ENCODE measurements at regions not wholly inside any gene's neighbourhood (a gene's known extent, or its start where the extent isn't known, plus 50 kb on each side); places are given as distances from the start of the nearest gene placed in this dataset.
"Not testable (repeated sequence)": the region's sequence is repeated elsewhere in the genome, so short reads cannot be mapped to it uniquely, and the experiment has no call there.

DNA sequence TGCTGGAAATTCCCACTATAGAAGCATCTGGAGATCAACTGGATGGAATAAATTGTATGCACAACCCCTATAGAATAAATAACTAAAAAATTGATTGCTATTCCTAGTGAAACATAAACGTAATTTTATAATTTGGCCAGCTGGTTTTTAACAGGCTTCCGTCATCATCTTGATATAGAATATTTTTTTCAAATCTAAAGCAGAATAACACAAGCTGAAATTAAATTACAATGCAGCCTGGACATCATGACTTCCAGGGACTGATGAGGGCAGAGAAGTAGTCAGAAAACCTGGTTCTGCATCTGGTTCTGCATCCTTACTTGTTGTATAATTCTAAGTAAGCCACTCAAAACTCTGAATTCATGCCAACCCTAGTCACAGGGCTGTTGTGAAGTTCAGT is 146.1 kb downstream of the MEX3B start:
- DNase-seq (ENCODE audit: low read depth), result no peak

DNA sequence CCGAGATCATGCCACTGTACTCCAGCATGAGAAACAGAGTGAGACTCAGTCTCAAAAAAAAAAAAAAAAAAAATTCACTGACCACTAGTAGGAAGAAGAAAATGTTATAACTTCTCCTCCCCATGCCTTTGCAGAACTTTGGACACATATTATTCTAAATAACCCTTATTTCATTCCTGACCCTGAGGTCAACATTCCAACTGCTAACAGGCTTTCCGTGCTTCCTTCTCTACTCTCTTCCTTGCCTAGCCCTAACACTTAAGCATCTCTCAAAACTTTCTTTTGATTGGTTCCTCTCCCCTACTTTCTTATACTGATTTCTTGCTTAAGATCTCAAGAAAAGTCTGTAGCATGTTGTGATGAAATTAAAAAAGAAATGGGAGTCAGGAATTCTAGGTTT is 146.8 kb downstream of the MEX3B start:
- DNase-seq (ENCODE audit: low read depth), result no peak

DNA sequence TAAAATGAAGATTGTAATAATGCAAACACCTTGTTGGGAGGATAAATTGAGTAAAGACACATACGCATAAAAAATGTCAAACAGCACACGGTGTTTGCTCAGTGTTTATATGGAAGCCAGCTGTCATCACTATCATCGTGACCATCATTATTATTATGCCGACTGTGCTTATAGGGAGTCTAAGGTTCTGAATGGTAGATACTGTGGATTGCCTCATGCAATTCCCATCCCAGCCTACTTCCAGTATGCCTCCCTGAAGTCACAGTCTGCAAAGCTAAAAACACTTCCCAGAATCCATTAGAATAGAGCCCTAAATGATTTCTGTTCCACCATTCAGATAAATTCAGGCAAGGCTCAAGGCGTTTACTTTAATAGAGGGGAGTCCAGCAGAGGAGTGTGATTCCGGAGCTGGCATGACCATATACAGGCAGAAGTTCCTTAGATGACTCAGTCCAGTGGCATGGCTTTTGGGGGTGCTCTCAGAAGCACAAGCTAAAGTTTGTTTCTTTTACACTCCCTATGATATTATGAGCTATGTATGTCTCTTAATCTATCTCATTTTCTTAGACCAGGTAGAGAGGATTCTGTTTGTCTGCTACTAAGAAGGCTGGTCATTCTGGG is 148.7 kb downstream of the MEX3B start:
- DNase-seq (ENCODE audit: low read depth), result peak; percentile 62

DNA sequence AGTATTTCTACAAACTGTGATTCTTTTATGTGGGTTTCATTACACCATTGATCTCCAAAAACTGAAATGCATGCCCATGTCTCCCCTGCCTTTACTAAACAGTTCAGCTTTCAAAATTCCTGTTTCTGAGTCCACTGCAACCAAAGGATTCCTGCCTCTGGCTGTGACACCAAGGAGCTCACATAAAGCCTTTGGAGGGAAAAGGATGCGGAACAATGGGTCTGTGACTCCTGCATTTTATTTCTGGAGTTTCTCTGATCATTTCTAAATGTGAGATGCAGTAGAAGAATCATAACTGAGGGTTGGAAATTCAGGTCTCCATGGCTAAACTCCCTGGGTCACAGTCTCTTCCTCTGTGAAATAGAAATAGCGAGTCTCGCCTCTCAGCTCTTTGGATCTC is 149.5 kb downstream of the MEX3B start:
- DNase-seq (ENCODE audit: low read depth), result no peak

DNA sequence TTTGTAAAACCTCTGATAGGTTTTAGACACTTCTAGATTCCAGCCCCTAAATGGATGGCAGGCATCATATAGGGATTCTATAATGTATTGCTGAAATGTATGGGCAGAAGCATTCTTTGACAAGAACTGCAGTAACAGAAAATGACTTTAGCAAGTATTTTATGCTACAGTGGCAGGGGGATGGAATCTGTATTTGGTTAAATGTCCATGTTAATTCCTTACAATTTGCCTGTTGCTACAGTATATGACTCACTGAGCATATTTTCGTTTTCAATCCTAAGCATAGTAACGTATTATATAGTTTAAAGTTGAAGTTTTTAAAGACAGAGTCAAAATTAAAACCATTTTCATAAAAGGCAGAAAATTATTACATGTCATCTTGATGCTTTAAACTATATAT is 150.1 kb downstream of the MEX3B start:
- DNase-seq (ENCODE audit: low read depth), result no peak

DNA sequence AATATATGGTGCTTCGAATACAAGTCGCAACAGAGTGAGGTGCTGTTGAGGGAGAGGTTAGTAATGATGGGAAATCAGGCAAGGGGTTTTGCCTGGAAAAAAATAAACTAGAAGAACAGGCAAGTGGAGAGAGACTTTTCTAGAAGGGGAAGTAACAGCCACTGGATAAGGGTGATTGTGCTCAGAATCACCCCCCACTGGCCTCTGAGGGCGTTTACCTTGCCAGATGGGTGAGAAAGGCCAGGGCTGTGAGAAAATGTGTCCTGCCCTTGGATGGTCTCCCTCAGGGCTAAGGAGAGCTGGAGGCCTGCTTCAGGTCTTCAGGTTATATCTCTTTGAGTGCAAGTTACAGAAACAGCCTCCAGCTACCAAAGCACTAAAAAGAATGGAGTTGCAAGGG is 151.8 kb downstream of the MEX3B start:
- no peak for DNase-seq (ENCODE audit: low read depth)

DNA sequence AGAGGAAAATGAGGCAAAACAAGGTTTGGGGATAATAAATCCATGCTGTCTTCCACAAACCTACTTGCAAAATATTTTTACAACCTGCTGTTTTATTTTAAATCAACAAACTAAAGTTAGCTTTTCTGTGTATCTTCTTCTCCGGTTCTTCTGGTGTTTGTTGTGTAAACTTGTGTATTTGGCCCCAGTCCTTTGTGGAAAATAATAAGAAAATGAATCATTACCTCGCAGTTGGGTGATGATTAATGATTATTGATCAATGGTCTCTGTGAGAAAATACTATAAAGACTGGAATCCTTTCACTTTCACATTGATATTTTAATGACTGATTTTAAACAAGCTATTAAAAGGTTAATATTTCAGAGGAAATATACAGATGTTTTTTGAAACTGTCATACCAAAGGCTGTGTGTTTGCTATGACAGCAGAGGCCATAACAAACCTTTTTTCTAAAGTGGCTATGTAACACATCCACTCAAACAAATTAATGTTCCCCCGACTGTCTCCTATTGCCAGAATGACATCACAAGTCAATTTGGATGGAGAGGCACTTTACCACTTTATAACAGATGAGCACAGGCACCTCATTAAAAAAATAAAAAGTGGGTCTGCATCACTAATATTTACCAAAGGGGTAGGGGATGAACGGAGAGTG is 152.5 kb downstream of the MEX3B start:
- no peak for DNase-seq (ENCODE audit: low read depth)

DNA sequence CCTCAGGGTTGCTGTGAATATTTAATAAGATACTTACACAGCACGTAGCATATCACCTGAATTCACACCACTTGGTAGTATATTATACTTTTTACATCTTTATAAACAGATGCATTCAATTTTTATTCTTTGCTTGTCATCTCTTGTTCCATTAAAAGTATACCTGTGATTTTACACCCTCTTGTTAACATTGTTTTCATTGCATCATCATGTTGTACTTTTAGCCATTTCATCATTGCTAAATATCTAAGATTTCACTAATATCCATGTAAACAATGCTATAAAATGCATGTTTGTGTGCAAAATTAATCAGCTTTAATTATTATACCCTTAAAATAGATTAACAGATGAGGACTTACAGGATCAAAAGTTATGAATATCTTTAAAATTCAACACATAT is 155.3 kb downstream of the MEX3B start:
- DNase-seq (ENCODE audit: low read depth), result no peak

DNA sequence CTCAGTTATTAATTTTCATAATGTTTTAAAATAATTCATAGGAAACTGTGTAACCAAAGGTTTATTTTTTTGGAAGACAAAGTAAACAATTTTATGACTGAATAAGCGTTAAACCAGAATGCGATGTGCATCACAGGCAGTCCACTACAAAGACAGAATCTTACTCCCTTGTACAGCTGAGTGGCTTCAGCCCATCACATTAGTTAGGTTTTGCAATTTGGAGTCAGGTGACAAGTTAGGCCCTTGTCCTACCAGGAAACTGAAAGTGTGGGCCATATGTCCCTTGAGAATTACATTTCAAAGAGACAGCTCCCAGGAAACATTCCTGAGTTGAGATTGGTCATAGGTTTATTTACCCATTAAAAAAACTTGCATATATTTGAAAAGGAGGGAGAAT is 156.3 kb downstream of the MEX3B start:
- no peak for DNase-seq (ENCODE audit: low read depth)

DNA sequence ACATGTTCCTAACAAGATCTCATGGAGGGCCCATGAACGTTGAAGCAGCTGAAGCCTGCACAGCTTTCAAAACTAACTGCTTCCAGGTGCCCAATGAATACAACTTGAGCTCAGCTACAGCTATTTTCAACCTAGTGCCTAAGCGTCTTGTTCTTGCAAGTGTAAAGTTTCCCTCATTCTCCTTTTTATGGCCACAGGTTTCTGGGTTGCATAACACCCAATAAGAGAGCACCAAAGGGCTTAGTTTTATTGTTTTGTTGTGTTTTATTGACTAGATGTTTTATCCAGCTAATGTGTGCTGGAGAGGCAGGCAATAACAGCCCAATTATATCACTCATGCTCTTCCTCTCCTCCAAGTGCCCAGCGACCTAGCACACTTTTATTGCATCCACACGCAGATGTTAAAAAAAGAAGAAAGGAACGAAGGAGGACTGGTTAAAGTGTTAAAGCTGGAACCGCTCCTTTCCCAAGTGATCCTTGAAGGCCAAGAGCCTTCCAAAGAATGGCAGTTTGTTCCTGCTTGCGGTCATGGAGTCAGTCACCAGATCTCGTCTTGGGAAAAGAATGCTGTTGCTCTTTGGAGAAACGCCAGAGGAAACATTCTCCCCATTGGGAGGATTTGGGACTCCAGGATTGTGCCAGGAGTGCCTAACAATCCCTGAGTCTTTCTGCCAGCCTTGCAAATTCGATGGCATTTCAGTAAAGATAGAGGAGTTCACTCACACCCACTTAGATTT is 156.9 kb downstream of the MEX3B start:
- peak; percentile 7 for DNase-seq (ENCODE audit: low read depth)

DNA sequence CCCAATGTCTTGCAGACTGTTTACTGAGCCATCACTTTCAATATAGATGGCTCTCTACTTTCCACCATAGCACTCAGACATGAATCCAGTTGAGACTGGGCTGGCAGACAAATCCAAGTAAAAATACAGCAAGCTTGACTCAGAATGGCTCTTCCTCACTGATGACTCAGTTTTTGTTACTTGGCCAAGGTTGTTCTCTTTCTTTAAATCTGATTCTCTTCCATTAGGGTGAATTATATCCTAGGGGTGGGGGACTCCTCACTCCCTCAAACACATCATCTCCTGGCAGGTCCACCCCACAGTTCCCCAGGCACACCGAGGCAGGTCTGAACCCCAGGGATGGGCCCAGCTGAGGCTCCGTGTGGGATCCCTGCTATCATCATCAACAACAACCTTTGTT is 157.9 kb downstream of the MEX3B start:
- DNase-seq (ENCODE audit: low read depth), result peak; percentile 65

DNA sequence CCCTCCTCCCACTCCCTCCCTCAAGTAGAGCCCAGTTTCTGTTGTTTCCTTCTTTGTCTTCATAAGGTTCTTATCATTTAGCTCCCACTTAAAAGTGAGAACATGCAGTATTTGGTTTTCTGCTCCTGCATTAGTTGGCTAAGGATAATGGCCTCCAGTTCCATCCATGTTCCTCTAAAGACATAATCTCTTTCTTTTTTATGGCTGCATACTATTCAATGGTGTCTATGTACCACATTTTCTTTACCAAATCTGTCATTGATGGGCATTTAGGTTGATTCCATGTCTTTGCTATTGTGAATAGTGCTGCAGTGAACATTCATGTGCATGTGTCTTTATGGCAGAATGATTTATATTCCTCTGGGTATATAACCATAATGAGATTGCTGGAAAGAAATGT is 158.6 kb downstream of the MEX3B start:
- DNase-seq (ENCODE audit: low read depth), result not testable (repeated sequence)

DNA sequence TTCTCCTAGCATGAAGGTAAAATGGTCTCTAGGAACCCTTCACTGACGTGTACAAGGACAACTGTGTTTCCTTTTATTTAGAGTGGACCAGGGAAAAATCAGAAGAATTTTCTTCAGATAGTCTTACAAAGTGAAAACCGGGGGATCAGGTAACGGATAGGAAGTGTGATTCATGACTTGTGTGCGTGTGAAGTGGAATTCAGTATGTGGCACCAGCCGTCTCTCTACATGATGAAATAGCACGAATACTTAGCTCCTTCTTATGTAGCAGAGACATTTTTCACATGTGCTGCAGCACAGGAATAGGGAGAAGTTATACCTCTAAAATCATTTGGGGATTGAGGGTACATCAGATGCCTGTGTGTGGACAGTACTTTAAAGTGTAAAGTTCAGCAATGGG is 159.2 kb downstream of the MEX3B start:
- DNase-seq (ENCODE audit: low read depth), result peak; percentile 60

DNA sequence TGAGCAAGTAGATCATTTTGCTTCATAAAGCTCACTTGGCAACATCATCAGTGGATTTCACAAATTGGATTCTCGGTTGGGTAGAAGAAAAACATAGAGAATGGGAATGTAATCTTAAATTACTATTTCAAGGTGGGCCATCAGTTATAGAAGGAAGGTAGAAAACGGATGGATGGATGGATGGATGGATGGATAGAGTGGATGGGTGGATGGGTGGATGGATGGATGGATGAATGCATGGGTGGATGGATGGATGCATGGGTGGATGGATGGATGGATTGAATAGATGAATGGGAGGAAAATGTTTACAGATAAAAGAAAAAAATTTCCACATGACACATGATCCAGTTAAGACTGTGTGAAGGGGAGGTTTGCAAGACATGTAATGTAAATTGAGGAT is 159.7 kb downstream of the MEX3B start:
- no peak for DNase-seq (ENCODE audit: low read depth)

DNA sequence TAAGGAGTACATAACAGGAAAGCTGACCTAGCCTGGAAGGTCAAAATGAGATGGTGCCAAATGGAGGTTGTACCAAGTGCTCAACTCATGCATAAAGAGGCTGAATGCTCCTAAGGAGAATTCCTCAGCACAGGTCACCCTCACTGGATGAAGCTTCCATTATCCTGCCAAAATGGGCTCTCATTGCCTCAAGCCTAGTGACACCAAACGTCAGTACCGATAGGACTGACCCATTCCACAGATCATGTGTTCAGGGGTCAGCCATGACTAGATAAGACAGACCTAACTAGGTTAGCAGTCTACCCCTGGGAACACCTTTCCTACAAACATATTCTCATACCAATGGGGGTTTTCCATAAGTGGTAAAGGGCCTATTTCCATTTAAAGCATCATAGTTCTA is 160.7 kb downstream of the MEX3B start:
- DNase-seq (ENCODE audit: low read depth), result no peak

DNA sequence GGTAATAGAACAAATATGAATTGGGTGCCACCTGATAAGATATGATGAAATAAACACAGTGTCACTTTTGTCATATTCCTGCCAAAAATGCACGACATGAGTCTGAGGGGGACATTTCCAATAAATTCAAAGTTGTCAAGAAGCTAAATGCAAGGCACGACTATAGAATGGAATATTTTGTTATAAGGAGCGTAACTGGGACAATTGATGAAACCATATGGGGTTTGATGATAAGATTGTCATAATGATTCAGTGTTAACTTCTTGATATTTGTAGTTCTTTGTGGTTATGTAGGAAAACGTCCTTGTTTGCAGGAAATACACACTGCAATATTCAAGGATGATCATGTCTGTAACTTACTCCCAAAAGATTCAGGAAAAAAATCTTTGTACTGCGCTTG is 163.3 kb downstream of the MEX3B start:
- DNase-seq (ENCODE audit: low read depth), result no peak

DNA sequence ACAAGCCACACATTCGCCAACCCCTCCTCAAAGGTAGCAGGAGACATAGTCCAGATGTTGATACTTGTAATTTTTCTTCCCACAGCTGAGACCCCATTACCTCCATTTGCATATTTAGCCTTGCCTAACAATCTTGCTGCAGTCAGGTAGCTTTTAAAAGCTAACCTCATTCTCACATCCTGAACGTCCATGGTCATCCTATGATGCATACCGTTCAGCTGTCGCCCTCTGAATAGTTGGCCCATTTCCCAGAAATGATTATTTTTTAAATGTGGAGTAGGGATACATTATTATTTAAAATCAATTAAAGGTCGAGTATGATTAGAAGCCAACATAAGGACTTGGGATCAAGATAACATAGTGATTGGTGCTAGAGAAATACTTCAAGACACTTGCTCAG is 165.0 kb downstream of the MEX3B start:
- DNase-seq (ENCODE audit: low read depth), result peak; percentile 14

DNA sequence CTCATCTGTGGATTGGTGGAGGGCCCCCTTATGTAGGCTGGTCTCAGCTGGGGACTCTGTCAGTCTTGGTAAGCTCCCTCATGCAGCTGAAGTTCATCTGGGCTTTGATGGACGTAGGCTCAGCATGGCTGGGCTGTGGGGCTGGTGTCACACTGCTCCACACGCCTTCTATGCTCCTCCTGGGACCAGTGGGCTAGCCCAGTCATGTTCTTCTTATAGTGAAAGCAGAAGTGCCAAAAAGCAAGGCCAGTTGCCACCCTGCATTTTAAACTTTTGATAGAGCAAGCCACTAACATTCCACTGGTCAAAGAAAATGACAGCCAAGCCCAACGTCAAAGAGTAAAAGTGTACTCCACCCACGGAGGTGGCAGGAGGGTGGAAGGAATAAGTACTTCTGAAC is 165.5 kb downstream of the MEX3B start:
- no peak for DNase-seq (ENCODE audit: low read depth)

DNA sequence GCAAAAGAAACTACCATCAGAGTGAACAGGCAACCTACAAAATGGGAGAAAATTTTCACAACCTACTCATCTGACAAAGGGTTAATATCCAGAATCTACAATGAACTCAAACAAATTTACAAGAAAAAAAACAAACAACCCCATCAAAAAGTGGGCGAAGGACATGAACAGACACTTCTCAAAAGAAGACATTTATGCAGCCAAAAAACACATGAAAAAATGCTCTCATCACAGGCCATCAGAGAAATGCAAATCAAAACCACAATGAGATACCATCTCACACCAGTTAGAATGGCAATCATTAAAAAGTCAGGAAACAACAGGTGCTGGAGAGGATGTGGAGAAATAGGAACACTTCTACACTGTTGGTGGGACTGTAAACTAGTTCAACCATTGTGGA is 170.1 kb downstream of the MEX3B start:
- not testable (repeated sequence) for DNase-seq (ENCODE audit: low read depth)

DNA sequence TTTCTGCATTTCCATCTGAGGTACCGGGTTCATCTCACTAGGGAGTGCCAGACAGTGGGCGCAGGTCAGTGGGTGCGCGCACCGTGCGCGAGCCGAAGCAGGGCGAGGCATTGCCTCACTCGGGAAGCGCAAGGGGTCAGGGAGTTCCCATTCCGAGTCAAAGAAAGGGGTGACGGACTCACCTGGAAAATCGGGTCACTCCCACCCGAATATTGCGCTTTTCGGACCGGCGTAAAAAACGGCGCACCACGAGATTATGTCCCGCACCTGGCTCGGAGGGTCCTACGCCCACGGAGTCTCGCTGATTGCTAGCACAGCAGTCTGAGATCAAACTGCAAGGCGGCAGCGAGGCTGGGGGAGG is 175.1 kb downstream of the MEX3B start:
- not testable (repeated sequence) for DNase-seq (ENCODE audit: low read depth)

DNA sequence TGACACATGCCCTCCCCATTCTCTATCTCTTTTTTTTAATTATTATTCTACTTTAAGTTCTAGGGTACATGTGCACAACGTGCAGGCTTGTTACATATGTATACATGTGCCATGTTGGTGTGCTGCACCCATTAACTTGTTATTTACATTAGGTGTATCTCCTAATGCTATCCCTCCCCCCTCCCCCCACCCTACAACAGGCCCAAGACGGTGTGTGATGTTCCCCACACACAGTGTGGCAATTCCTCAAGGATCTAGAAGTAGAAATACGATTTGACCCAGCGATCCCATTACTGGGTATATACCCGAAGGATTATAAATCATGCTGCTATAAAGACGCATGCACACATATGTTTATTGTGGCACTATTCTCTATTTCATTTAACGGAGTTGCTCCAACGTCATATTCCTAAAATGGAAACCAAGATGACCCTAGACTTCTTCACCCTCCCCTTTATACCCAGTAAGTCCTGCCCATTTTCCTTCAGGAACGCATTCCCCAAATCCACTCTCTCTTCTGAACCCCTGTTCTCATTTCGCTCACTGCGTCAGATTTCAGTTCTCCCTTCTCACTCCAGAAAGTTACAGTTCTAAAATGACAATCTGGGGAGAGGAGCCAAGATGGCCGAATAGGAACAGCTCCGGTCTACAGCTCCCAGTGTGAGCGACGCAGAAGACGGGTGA is 175.6 kb downstream of the MEX3B start:
- DNase-seq (ENCODE audit: low read depth), result not testable (repeated sequence)

DNA sequence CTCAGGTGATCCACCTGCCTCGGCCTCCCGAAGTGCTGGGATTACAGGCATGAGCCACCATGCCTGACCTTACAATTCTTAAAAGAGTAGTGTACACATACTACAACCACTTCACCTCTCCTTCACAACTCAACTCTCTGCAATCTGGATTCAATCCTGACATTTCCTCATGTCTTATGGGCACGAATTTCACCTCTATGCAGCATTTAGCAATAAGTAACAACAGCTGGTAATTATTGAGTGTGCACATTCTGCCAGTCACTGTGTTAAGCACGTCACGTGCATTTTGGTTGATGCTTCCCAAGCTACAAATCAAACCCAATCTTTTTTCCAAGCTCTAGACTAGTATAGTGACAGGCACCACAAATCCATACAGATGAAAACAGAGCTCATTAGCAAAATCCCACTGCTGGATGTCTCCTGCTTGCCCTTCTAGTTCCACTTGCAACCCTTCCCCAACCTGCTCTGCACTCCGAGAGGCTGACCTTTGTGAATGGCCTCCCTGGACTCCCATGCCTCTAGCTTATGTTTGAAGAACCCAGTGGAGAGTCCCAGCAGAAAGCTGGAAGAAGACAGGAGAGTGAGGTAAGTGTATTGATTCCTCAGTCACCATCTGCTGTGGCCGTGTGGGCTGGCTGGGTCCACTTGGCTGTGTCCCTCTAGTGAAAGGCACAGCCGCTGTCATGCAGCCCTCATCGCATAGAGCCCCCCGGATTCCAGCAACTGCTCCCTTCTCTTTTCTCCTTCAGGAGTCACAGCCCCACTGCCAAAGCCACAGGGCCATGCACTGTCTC is 176.5 kb downstream of the MEX3B start:
- DNase-seq (ENCODE audit: low read depth), result no peak

Measured in iris pigment epithelial cell (primary cell).